Ascending aorta (tissue), 2 donors: ENCODE measurements at regions not wholly inside any gene's neighbourhood (a gene's known extent, or its start where the extent isn't known, plus 50 kb on each side); places are given as distances from the start of the nearest gene placed in this dataset.

Experiments used
- DNase-seq, 2 donors: peaks; one replicate each; pipeline ENCODE4 v3.0.0-alpha.2; 2019; ENCODE audit warnings: low spot score in 2 of 2
- H3K27ac ChIP-seq, 2 donors: fragments of 200-600 bp; sonication (generic); one replicate each; pipeline ENCODE4 v1.5.1; 2016 to 2017; ENCODE audit warnings: mild to moderate bottlenecking in 1 of 2
- H3K27me3 ChIP-seq: fragments of 200-600 bp; sonication (generic); one replicate; pipeline ENCODE4 v1.5.1; 2017
- H3K36me3 ChIP-seq, 2 donors: fragments of 200-600 bp; sonication (generic); one replicate each; pipeline ENCODE4 v1.5.1; 2016
- H3K4me1 ChIP-seq, 2 donors: fragments of 200-600 bp; sonication (generic); one replicate each; pipeline ENCODE4 v1.5.1; 2016 to 2017; ENCODE audit warnings: mild to moderate bottlenecking in 1 of 2
- H3K4me3 ChIP-seq, 2 donors: fragments of 200-600 bp; sonication (generic); one replicate each; pipeline ENCODE4 v1.5.1; 2016 to 2017; ENCODE audit warnings: mild to moderate bottlenecking in 1 of 2
- H3K9me3 ChIP-seq, 2 donors: fragments of 200-600 bp; sonication (generic); one replicate each; pipeline ENCODE4 v1.5.1; 2016
- intact Hi-C: fragments of 100-400 bp; cut with DNase I; formaldehyde crosslinking; loops from one replicate; pipeline ENCODE4 v1.15.1; 2023
- TF ChIP-seq, protein P1 (sequence below), 3 experiments: fragments of 200-600 bp in 2 of 3; fragments of 450-650 bp in 1 of 3; sonication (generic) in 2 of 3; IDR thresholded peaks; one replicate each; pipeline ENCODE4 v1.5.1; 2016 to 2019; ENCODE audit warnings: antibody characterized with exemption in 3 of 3, mild to moderate bottlenecking in 1 of 3, moderate library complexity in 1 of 3

- no peak overlapping the region for H3K4me3 ChIP-seq
- peak in 1 of 2 donors; percentile 52 for DNase-seq
- H3K9me3 ChIP-seq, result peaks cover 0 to 11% of the 10 kb centered on the region in 2 donors
- H3K36me3 ChIP-seq, result no peaks in the 10 kb centered on the region
- H3K27me3 ChIP-seq, result no peaks in the 10 kb centered on the region
- TF ChIP-seq, protein P1, sequence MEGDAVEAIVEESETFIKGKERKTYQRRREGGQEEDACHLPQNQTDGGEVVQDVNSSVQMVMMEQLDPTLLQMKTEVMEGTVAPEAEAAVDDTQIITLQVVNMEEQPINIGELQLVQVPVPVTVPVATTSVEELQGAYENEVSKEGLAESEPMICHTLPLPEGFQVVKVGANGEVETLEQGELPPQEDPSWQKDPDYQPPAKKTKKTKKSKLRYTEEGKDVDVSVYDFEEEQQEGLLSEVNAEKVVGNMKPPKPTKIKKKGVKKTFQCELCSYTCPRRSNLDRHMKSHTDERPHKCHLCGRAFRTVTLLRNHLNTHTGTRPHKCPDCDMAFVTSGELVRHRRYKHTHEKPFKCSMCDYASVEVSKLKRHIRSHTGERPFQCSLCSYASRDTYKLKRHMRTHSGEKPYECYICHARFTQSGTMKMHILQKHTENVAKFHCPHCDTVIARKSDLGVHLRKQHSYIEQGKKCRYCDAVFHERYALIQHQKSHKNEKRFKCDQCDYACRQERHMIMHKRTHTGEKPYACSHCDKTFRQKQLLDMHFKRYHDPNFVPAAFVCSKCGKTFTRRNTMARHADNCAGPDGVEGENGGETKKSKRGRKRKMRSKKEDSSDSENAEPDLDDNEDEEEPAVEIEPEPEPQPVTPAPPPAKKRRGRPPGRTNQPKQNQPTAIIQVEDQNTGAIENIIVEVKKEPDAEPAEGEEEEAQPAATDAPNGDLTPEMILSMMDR (IDR thresholded peaks at IDR 0.05), result no peak
- H3K4me1 ChIP-seq, result no peaks in the 10 kb centered on the region
- intact Hi-C loops, result no loop called here
- H3K27ac ChIP-seq, result no peak overlapping the region
Observed at GRCh38 chr10:131792011-131792651, 108.7 kb upstream of the PPP2R2D start.

GRCh38 chr10:131792809-131793208, 108.0 kb upstream of the PPP2R2D start:
- intact Hi-C loops, result no loop called here
- H3K27me3 ChIP-seq, result no peaks in the 10 kb centered on the region

GRCh38 chr10:131795761-131796160, 105.0 kb upstream of the PPP2R2D start:
- DNase-seq, result peak in 1 of 2 donors; percentile 8
- peaks cover 0 to 27% of the 10 kb centered on the region in 2 donors for H3K9me3 ChIP-seq
- no peaks in the 10 kb centered on the region for H3K4me1 ChIP-seq
- H3K4me3 ChIP-seq, result no peak overlapping the region
- no peaks in the 10 kb centered on the region for H3K27me3 ChIP-seq
- TF ChIP-seq, protein P1 (IDR thresholded peaks at IDR 0.05), result no peak
- H3K27ac ChIP-seq, result no peak overlapping the region
- intact Hi-C loops, result no loop called here
- H3K36me3 ChIP-seq, result no peaks in the 10 kb centered on the region

More at GRCh38 chr10:131792809-131793208, 108.0 kb upstream of the PPP2R2D start:
- Histone ChIP-seq H3K27ac (no peak overlapping the region), H3K4me3 (no peak overlapping the region), H3K4me1 (no peaks in the 10 kb centered on the region), H3K9me3 (peaks cover 0 to 12% of the 10 kb centered on the region in 2 donors), H3K36me3 (no peaks in the 10 kb centered on the region)
- peak in 1 of 2 donors; percentile 27 for DNase-seq
- TF ChIP-seq, protein P1 (IDR thresholded peaks at IDR 0.05), result no peak

- no peak overlapping the region for H3K4me3 ChIP-seq
- H3K4me1 ChIP-seq, result no peaks in the 10 kb centered on the region
- intact Hi-C loops, result no loop called here
- H3K9me3 ChIP-seq, result peaks cover 0 to 27% of the 10 kb centered on the region in 2 donors
- no peak overlapping the region for H3K27ac ChIP-seq
- no peak for DNase-seq
- TF ChIP-seq, protein P1 (IDR thresholded peaks at IDR 0.05), result no peak
- no peaks in the 10 kb centered on the region for H3K27me3 ChIP-seq
- H3K36me3 ChIP-seq, result no peaks in the 10 kb centered on the region
Observed at GRCh38 chr10:131797626-131798025, 103.2 kb upstream of the PPP2R2D start.

GRCh38 chr10:131799429-131799828, 101.4 kb upstream of the PPP2R2D start:
- no peak overlapping the region for H3K4me3 ChIP-seq
- TF ChIP-seq, protein P1 (IDR thresholded peaks at IDR 0.05), result no peak
- H3K36me3 ChIP-seq, result no peaks in the 10 kb centered on the region
- H3K27ac ChIP-seq, result no peak overlapping the region
- peaks cover 0 to 27% of the 10 kb centered on the region in 2 donors for H3K9me3 ChIP-seq
- no peak for DNase-seq
- no peaks in the 10 kb centered on the region for H3K27me3 ChIP-seq
- intact Hi-C loops, result no loop called here
- H3K4me1 ChIP-seq, result no peaks in the 10 kb centered on the region
